ENCODE measurements at regions not wholly inside any gene's neighbourhood (a gene's known extent, or its start where the extent isn't known, plus 50 kb on each side); places are given as distances from the start of the nearest gene placed in this dataset.

DNA sequence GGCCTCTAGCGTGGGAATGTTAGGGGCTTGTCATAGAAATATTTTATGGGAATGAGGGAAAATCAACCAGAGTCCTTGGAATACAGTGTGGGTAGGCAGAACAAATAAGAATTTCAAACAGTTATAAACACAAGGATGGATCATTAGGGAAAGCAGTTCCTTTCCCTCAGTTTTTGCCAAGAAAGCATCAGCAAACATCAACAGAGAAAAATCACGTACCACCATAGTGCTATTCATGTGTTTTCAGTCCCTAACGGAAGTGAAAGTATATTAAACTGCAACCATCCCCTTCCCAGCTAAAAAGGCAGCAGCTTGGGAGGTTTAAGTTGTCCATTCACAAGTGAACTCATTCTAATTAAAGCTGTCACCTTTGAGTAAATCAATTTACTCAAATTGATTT, 334.4 kb upstream of the PCDH18 start:
- no peak for TF ChIP-seq SPI1 (IDR thresholded peaks at IDR 0.05; ENCODE audit: low read depth, low read length)
- TF ChIP-seq POLR2A (IDR thresholded peaks at IDR 0.05; ENCODE audit: low read depth, low read length): no peak
- TF ChIP-seq PAX5 (IDR thresholded peaks at IDR 0.05; ENCODE audit: insufficient read depth, low read length, severe bottlenecking): no peak
- no peak for TF ChIP-seq POLR2AphosphoS5 (IDR thresholded peaks at IDR 0.05; ENCODE audit: low read depth, low read length)

Data from GM12891 (cell line).